Mucosa of descending colon (tissue), 3 donors: ENCODE measurements at regions not wholly inside any gene's neighbourhood (a gene's known extent, or its start where the extent isn't known, plus 50 kb on each side); places are given as distances from the start of the nearest gene placed in this dataset.

Experiments used
- ATAC-seq: fragments of 200-7000 bp; cut with Tn5 transposase; one replicate; pipeline ENCODE4 v1.9.1; 2020; ENCODE audit warnings: mild to moderate bottlenecking, moderate library complexity
- DNase-seq, 3 donors: peaks; one replicate each; pipeline ENCODE4 v3.0.0-alpha.2; 2020
- H3K36me3 ChIP-seq: fragments of 200-600 bp; one replicate; pipeline ENCODE4 v1.8.0; 2021; ENCODE audit warnings: low read depth, mild to moderate bottlenecking
- H3K4me1 ChIP-seq: fragments of 200-600 bp; one replicate; pipeline ENCODE4 v1.8.0; 2021; ENCODE audit warnings: low read depth, mild to moderate bottlenecking
- H3K4me3 ChIP-seq: fragments of 200-600 bp; one replicate; pipeline ENCODE4 v1.8.0; 2021; ENCODE audit warnings: mild to moderate bottlenecking
- H3K9me3 ChIP-seq: fragments of 200-600 bp; one replicate; pipeline ENCODE4 v1.8.0; 2021; ENCODE audit warnings: mild to moderate bottlenecking
- CTCF ChIP-seq: fragments of 200-600 bp; IDR thresholded peaks from one replicate; pipeline ENCODE4 v1.8.0; 2022; ENCODE audit warnings: antibody characterized with exemption, mild to moderate bottlenecking
- intact Hi-C, 2 donors: fragments of 100-400 bp; cut with DNase I in 1 of 2; cut with micrococcal nuclease in 1 of 2; formaldehyde crosslinking; loops; one replicate each; pipeline versions ENCODE4 v1.11.0 to v1.11.1; 2022; cut with DNase I, micrococcal nuclease
- donor health status: DM: no; HTN: no; CAD: no; lungs with moderate emphysema.
- donor health status: DM: no; HTN: no; CAD: no.
- donor health status: DM: no; HTN: yes; CAD: no.

DNA sequence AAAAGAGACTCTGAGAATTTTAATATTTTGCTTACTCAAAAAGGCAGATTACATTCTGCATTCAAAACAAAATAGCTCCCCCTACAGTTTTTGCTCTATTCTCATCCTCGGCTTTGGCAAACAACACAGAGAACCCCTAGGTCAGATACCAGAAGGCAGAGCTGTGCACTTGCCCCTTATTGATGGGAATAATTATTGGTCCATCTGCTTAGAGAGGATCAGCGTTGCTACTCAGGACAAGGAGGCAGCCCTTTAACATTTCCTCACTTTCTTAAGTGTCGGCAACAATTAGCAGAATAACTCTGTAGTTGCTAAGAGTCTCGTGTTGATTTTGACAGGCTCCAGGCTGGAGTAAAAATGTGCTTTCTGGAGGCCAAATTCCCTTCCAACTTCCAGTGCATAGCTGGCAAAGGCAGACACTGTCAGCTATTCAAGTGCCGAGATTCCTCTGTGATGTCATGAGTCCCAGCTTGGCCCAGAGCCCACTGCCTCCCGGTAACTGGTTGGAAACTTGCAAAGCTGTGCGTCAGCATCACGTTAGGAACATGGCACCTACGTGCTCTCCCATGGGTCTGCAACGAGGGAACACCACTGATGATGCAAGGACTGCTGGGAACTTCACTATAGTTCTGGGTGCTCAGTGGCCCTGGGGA, 482.7 kb upstream of the ADAMTS9 start:
- no peak for TF ChIP-seq CTCF
- DNase-seq (peak; percentile 47 to 73 (median 55)), ATAC-seq (peak; percentile 39)
- no peaks in the 10 kb centered on the region for H3K9me3 ChIP-seq
- peaks cover 8% of the 10 kb centered on the region for H3K4me1 ChIP-seq
- H3K36me3 ChIP-seq: no peaks in the 10 kb centered on the region
- intact Hi-C loops: no loop called here
- no peak overlapping the region for H3K4me3 ChIP-seq

DNA sequence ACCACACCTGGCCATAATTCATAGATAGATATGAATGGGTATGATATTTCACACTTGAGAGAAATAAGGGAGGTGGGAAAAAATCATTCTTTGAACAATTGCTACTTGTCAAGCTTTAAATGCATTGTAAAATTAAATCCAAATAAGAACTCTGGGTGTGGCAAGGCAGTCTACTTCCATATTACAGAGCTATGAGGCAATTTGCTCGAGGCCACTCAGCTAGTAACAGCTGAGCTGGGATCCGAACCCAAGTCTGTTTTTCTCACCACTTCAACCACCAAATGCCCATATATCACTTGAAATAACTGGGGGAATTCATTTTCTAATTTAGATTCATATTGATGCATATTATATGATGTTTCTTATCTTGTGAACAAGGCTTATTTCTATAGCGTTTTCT, 482.2 kb upstream of the ADAMTS9 start:
- H3K36me3 ChIP-seq: no peaks in the 10 kb centered on the region
- peaks cover 8% of the 10 kb centered on the region for H3K4me1 ChIP-seq
- no peaks in the 10 kb centered on the region for H3K9me3 ChIP-seq
- intact Hi-C loops: no loop called here
- H3K4me3 ChIP-seq: no peak overlapping the region
- no peak for DNase-seq
- no peak for ATAC-seq
- TF ChIP-seq CTCF: no peak

DNA sequence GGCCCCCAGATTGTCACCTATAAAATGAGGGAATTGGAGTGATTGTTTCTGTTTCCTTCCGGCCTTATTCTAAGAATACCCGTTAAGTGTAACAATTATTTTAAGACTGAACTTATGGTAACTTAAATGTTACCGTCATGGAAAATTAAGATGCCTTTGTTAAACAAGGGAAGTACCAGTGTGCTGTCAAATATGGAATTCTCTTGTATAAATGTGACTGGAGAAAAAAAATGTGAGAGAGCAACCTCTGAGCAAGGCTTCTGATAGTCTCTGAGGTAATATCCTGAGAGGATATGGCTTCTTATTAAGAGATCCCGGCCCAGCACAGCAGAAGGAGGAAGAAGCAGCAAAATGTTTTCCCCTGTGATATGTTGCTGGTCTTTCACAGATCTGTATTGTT, 480.7 kb upstream of the ADAMTS9 start:
- Histone ChIP-seq H3K4me3 (no peak overlapping the region), H3K9me3 (no peaks in the 10 kb centered on the region), H3K4me1 (peaks cover 8% of the 10 kb centered on the region), H3K36me3 (no peaks in the 10 kb centered on the region)
- ATAC-seq (no peak), DNase-seq (no peak)
- TF ChIP-seq CTCF: no peak
- intact Hi-C loops: no loop called here

- H3K9me3 ChIP-seq: no peaks in the 10 kb centered on the region
- DNase-seq (no peak), ATAC-seq (no peak)
- H3K36me3 ChIP-seq: no peaks in the 10 kb centered on the region
- no peak overlapping the region for H3K4me3 ChIP-seq
- no peak for TF ChIP-seq CTCF
- intact Hi-C loops: no loop called here
- H3K4me1 ChIP-seq: peaks cover 8% of the 10 kb centered on the region
Measured at GRCh38 chr3:65166531-65166930, 478.7 kb upstream of the ADAMTS9 start.

- TF ChIP-seq CTCF: no peak
- Histone ChIP-seq H3K4me1 (no peaks in the 10 kb centered on the region), H3K4me3 (no peak overlapping the region), H3K36me3 (no peaks in the 10 kb centered on the region), H3K9me3 (no peaks in the 10 kb centered on the region)
- intact Hi-C loops: no loop called here
- ATAC-seq (no peak), DNase-seq (no peak)
Measured at GRCh38 chr3:65158023-65158422, 470.2 kb upstream of the ADAMTS9 start.
